ENCODE measurements at regions not wholly inside any gene's neighbourhood (a gene's known extent, or its start where the extent isn't known, plus 50 kb on each side); places are given as distances from the start of the nearest gene placed in this dataset.
"Not testable (repeated sequence)": the region's sequence is repeated elsewhere in the genome, so short reads cannot be mapped to it uniquely, and the experiment has no call there.

DNA sequence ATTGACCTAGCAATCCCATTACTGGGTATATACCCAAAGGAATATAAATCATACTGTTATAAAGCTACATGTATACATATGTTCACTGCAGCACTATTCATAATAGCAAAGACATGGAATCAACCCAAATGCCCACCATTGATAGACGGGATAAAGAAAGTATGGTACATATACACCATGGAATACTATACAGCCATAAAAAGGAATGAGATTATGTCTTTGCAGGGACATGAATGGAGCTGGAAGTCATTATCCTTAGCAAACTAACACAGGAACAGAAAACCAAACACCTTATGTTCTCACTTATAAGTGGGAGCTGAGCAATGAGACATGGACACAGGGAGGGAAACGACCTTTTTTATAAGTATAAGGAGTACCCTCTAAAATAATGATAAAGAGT, 113.0 kb upstream of the TSPAN8 start:
- TF ChIP-seq, protein P1, sequence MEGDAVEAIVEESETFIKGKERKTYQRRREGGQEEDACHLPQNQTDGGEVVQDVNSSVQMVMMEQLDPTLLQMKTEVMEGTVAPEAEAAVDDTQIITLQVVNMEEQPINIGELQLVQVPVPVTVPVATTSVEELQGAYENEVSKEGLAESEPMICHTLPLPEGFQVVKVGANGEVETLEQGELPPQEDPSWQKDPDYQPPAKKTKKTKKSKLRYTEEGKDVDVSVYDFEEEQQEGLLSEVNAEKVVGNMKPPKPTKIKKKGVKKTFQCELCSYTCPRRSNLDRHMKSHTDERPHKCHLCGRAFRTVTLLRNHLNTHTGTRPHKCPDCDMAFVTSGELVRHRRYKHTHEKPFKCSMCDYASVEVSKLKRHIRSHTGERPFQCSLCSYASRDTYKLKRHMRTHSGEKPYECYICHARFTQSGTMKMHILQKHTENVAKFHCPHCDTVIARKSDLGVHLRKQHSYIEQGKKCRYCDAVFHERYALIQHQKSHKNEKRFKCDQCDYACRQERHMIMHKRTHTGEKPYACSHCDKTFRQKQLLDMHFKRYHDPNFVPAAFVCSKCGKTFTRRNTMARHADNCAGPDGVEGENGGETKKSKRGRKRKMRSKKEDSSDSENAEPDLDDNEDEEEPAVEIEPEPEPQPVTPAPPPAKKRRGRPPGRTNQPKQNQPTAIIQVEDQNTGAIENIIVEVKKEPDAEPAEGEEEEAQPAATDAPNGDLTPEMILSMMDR (IDR thresholded peaks at IDR 0.05; ENCODE audit: low read depth, low read length), result not testable (repeated sequence)
- not testable (repeated sequence) for TF ChIP-seq POLR2A (IDR thresholded peaks at IDR 0.05; ENCODE audit: extremely low read depth, insufficient read length)

Measured in NB4 (cell line).